HuH-7.5 (cell line): ENCODE measurements at regions not wholly inside any gene's neighbourhood (a gene's known extent, or its start where the extent isn't known, plus 50 kb on each side); places are given as distances from the start of the nearest gene placed in this dataset.

Source experiments
- DNase-seq: peaks from one replicate; pipeline ENCODE4 v3.0.0; 2011; ENCODE audit warnings: low spot score

- DNase-seq: no peak
These were observed 68.9 kb upstream of the FOXK1 start for GRCh38 chr7:4612939-4613841.

DNA sequence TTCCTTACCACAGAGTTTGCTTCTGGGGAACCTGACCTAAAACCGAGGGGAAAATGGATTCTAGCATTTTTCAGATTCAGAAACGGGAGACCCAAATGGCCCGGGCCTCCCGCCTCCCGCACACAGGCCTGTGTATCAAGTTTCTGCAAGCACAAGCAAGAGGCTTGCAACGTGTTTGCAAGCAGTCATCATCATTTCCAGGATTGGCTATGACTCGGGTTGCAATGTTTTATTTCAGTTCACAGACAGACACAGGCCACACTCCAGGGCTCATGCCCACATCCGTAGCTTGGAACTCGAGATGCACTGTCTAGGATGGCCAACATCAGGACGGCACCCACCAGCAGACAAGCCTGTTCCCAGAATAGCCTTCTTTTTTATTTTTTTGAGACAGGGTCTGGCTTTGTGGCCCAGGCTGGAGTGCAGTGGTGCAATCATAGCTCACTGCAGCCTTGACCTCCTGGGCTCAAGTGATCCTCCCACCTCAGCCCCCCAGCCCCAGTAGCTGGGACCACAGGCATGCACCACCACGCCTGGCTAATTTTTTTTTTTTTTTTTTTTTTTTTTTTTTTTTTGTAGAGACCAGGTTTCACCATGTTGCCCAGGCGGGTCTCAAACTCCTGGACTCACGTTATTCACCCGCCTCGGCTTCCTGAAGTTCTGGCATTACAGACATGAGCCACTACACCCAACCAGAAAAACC lies 68.1 kb upstream of the FOXK1 start:
- DNase-seq: no peak

- DNase-seq: no peak
These were observed 66.0 kb upstream of the FOXK1 start for GRCh38 chr7:4616116-4616515.

DNA sequence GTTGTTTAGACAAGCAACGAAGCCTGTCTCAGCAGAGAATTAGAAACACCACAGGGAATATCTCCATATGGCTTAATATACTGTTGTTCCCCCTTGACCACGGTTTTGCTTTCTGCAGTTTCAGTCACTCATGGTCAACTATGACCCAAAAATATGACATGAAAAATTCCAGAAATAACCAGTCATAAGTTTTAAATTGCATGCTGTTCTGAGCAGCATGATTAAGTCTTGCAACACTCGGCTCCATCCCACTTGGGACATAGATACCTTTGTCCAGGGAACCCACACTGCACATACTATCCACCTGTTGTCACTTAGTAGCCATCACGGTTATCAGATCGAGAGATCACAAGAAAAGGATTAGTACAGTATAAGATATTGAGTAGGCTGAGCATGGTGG lies 60.7 kb upstream of the FOXK1 start:
- DNase-seq: no peak

- no peak for DNase-seq
These were observed 55.7 kb upstream of the FOXK1 start for GRCh38 chr7:4626318-4626845.

DNA sequence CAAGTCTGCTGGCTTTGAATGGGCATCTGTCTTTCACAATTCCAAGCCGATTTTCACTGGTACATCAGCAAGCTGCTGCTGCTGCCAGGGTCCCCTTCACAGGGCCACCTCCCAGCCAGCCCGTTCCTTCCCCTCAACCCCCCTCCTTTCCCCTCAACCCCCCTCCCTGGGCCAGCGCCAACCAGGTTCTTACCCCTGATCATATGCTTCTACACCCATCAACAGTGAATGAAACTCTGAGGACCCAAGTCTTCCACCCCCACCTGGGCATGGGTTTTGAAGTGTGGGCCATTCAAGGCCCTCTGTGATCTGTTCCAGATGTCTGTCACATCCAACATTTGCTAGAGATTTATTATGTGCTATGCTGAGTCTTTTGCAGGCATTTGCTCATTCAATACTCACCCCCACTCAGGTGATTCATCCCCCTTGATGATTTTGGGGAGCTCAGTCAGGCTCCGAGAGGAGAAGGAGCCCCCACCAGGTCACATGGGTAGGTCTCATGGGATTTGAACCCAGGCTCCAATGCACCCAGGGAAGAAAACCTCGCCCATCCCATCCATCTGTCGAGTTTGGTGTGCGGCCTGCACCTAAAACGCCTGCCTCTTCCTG lies 52.7 kb upstream of the FOXK1 start:
- DNase-seq: no peak

DNA sequence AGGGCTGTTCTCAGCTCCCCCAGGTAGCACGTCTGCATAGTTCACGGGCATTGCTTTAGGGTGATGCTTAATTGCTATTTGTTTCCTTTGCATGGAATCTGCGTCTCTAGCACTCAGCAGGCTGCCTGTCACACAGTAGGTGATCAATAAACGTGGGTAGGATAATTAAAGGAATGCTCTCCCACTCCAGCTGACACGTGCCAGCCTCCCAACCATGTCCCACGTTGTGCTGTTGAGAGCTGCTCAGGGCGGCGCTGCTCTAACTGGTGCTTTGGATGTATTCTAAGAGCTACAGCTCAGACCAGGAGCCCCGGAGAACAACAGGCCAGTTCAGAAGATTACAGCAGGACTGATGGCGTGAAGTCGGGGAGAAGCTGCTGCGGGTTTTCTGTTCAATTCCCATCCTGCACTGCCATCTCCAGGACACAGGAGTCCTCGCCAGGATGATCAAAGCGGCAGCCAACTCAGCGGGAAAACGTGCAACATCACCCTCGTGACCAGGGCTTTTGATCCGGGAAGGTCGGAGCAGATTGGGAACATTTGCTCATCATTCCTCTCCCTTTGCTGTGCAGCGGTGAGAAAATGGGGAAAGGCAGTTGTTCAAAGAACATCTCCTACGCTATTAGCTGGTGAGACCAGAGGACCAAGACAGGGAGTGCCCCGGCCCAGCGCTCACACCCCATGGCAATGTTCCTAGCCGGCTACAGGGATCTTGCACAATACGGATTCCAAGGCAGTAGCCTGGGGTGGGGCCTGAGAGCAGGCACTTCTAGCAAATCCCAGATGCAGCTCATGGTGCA lies 50.5 kb upstream of the FOXK1 start:
- peak; percentile 70 for DNase-seq
